Stimulated activated naive B cell treated with anti-CD40 and anti-IgM and Interleukin-4, amounts not matched to agents 10 μg/mL and 1 μg/mL and 100 μg/mL, for 72 hours (primary cell): ENCODE measurements at regions not wholly inside any gene's neighbourhood (a gene's known extent, or its start where the extent isn't known, plus 50 kb on each side); places are given as distances from the start of the nearest gene placed in this dataset.
A peak's percentile ranks its signal among the peaks of the same experiment; 100 is the strongest.

ENCODE experiments used
- ATAC-seq, 2 donors: fragments of 150-1000 bp; cut with Tn5 transposase; replicated peaks; 2 replicates each; pipeline ENCODE4 v1.10.0; 2021; ENCODE audit warnings: moderate library complexity in 1 of 2
- DNase-seq: peaks from one replicate; pipeline ENCODE4 v3.0.0; 2021
- H3K27ac Mint-ChIP-seq: one replicate; pipeline ENCODE4 v1.8.0; 2022; ENCODE audit warnings: mild to moderate bottlenecking, mixed read lengths
- H3K27me3 Mint-ChIP-seq, 2 donors: one replicate each; pipeline ENCODE4 v1.8.0; 2022; ENCODE audit warnings: mixed read lengths in 2 of 2
- H3K36me3 Mint-ChIP-seq, 2 donors: one replicate each; pipeline ENCODE4 v1.8.0; 2022; ENCODE audit warnings: mixed read lengths in 2 of 2, mild to moderate bottlenecking in 1 of 2
- H3K4me1 Mint-ChIP-seq, 2 donors: one replicate each; pipeline ENCODE4 v1.8.0; 2022; ENCODE audit warnings: mixed read lengths in 2 of 2, mild to moderate bottlenecking in 1 of 2
- H3K4me3 Mint-ChIP-seq, 2 donors: one replicate each; pipeline ENCODE4 v1.8.0; 2022; ENCODE audit warnings: mild to moderate bottlenecking in 2 of 2, mixed read lengths in 2 of 2, moderate library complexity in 1 of 2
- H3K9me3 Mint-ChIP-seq, 2 donors: one replicate each; pipeline ENCODE4 v1.8.0; 2022; ENCODE audit warnings: mixed read lengths in 2 of 2, mild to moderate bottlenecking in 1 of 2

- ATAC-seq (no peak), DNase-seq (no peak)
- no peak overlapping the region for H3K27ac Mint-ChIP-seq
- no peaks in the 10 kb centered on the region for H3K36me3 Mint-ChIP-seq
- H3K4me3 Mint-ChIP-seq: no peak overlapping the region
- peaks cover 0 to 1% of the 10 kb centered on the region in 2 donors for H3K4me1 Mint-ChIP-seq
- H3K27me3 Mint-ChIP-seq: no peaks in the 10 kb centered on the region
- H3K9me3 Mint-ChIP-seq: peaks cover 0 to 5% of the 10 kb centered on the region in 2 donors
Observed at GRCh38 chr6:103191391-103192093, 1668.2 kb downstream of the HACE1 start.

- no peaks in the 10 kb centered on the region for H3K4me1 Mint-ChIP-seq
- no peak overlapping the region for H3K27ac Mint-ChIP-seq
- no peaks in the 10 kb centered on the region for H3K36me3 Mint-ChIP-seq
- H3K4me3 Mint-ChIP-seq: no peak overlapping the region
- ATAC-seq (no peak), DNase-seq (no peak)
- H3K27me3 Mint-ChIP-seq: no peaks in the 10 kb centered on the region
- H3K9me3 Mint-ChIP-seq: peaks cover 0 to 2% of the 10 kb centered on the region in 2 donors
Observed at GRCh38 chr6:103184776-103185175, 1674.9 kb downstream of the HACE1 start.

GRCh38 chr6:103183831-103184411 lies 1675.8 kb downstream of the HACE1 start:
- H3K36me3 Mint-ChIP-seq: no peaks in the 10 kb centered on the region
- DNase-seq: no peak
- H3K4me1 Mint-ChIP-seq: no peaks in the 10 kb centered on the region
- no peaks in the 10 kb centered on the region for H3K27me3 Mint-ChIP-seq
- no peak for ATAC-seq
- H3K4me3 Mint-ChIP-seq: no peak overlapping the region
- no peak overlapping the region for H3K27ac Mint-ChIP-seq
- H3K9me3 Mint-ChIP-seq: peaks cover 0 to 2% of the 10 kb centered on the region in 2 donors

- no peak for ATAC-seq
- Mint-ChIP-seq H3K27ac (no peak overlapping the region), H3K4me1 (no peaks in the 10 kb centered on the region), H3K27me3 (no peaks in the 10 kb centered on the region), H3K9me3 (peaks cover 0 to 7% of the 10 kb centered on the region in 2 donors), H3K4me3 (no peak overlapping the region), H3K36me3 (no peaks in the 10 kb centered on the region)
- DNase-seq: no peak
Observed at GRCh38 chr6:103178193-103178592, 1681.5 kb downstream of the HACE1 start.

GRCh38 chr6:103177791-103178190 lies 1681.9 kb downstream of the HACE1 start:
- DNase-seq (no peak), ATAC-seq (no peak)
- Mint-ChIP-seq H3K4me3 (no peak overlapping the region), H3K36me3 (no peaks in the 10 kb centered on the region), H3K27me3 (no peaks in the 10 kb centered on the region), H3K9me3 (peaks cover 0 to 7% of the 10 kb centered on the region in 2 donors), H3K4me1 (no peaks in the 10 kb centered on the region), H3K27ac (no peak overlapping the region)

GRCh38 chr6:103175056-103175455 lies 1684.7 kb downstream of the HACE1 start:
- H3K27me3 Mint-ChIP-seq: no peaks in the 10 kb centered on the region
- H3K9me3 Mint-ChIP-seq: peaks cover 0 to 7% of the 10 kb centered on the region in 2 donors
- no peak overlapping the region for H3K27ac Mint-ChIP-seq
- ATAC-seq (no peak), DNase-seq (no peak)
- no peaks in the 10 kb centered on the region for H3K4me1 Mint-ChIP-seq
- no peaks in the 10 kb centered on the region for H3K36me3 Mint-ChIP-seq
- H3K4me3 Mint-ChIP-seq: no peak overlapping the region

GRCh38 chr6:103167345-103168071 lies 1692.2 kb downstream of the HACE1 start:
- Mint-ChIP-seq H3K27me3 (no peaks in the 10 kb centered on the region), H3K27ac (no peak overlapping the region), H3K4me1 (no peaks in the 10 kb centered on the region), H3K9me3 (peaks cover 5% of the 10 kb centered on the region in 2 donors), H3K36me3 (no peaks in the 10 kb centered on the region), H3K4me3 (no peak overlapping the region)
- ATAC-seq: no peak
- no peak for DNase-seq

GRCh38 chr6:103154779-103155572 lies 1704.7 kb downstream of the HACE1 start:
- ATAC-seq (no peak), DNase-seq (no peak)
- Mint-ChIP-seq H3K4me1 (no peaks in the 10 kb centered on the region), H3K27me3 (no peaks in the 10 kb centered on the region), H3K9me3 (no peaks in the 10 kb centered on the region), H3K36me3 (no peaks in the 10 kb centered on the region), H3K4me3 (no peak overlapping the region), H3K27ac (no peak overlapping the region)

- H3K4me1 Mint-ChIP-seq: no peaks in the 10 kb centered on the region
- no peak for ATAC-seq
Observed at GRCh38 chr6:103153016-103153415, 1706.7 kb downstream of the HACE1 start.

GRCh38 chr6:103142902-103143301 lies 1716.8 kb downstream of the HACE1 start:
- H3K27ac Mint-ChIP-seq: no peak overlapping the region
- ATAC-seq: no peak
- no peaks in the 10 kb centered on the region for H3K27me3 Mint-ChIP-seq
- no peaks in the 10 kb centered on the region for H3K9me3 Mint-ChIP-seq
- no peak overlapping the region for H3K4me3 Mint-ChIP-seq
- DNase-seq: no peak
- H3K4me1 Mint-ChIP-seq: no peaks in the 10 kb centered on the region
- no peaks in the 10 kb centered on the region for H3K36me3 Mint-ChIP-seq

More at GRCh38 chr6:103153016-103153415, 1706.7 kb downstream of the HACE1 start:
- DNase-seq: no peak
- Mint-ChIP-seq H3K36me3 (no peaks in the 10 kb centered on the region), H3K27me3 (no peaks in the 10 kb centered on the region), H3K27ac (no peak overlapping the region), H3K9me3 (no peaks in the 10 kb centered on the region), H3K4me3 (no peak overlapping the region)

- H3K4me3 Mint-ChIP-seq: no peak overlapping the region
- H3K4me1 Mint-ChIP-seq: no peaks in the 10 kb centered on the region
- H3K27me3 Mint-ChIP-seq: no peaks in the 10 kb centered on the region
- no peaks in the 10 kb centered on the region for H3K36me3 Mint-ChIP-seq
- DNase-seq (no peak), ATAC-seq (peak; percentile 16 to 29)
- H3K9me3 Mint-ChIP-seq: no peaks in the 10 kb centered on the region
- no peak overlapping the region for H3K27ac Mint-ChIP-seq
Observed at GRCh38 chr6:103140308-103141027, 1719.3 kb downstream of the HACE1 start.

- Mint-ChIP-seq H3K27me3 (no peaks in the 10 kb centered on the region), H3K36me3 (no peaks in the 10 kb centered on the region), H3K4me1 (no peaks in the 10 kb centered on the region), H3K4me3 (no peak overlapping the region), H3K27ac (no peak overlapping the region), H3K9me3 (no peaks in the 10 kb centered on the region)
- ATAC-seq: peak in 1 of 2 donors; percentile 21
- DNase-seq: no peak
Observed at GRCh38 chr6:103139377-103139776, 1720.3 kb downstream of the HACE1 start.

- Mint-ChIP-seq H3K9me3 (peaks cover 0 to 2% of the 10 kb centered on the region in 2 donors), H3K4me3 (no peak overlapping the region), H3K4me1 (no peaks in the 10 kb centered on the region), H3K36me3 (no peaks in the 10 kb centered on the region), H3K27ac (no peak overlapping the region), H3K27me3 (no peaks in the 10 kb centered on the region)
- ATAC-seq (no peak), DNase-seq (no peak)
Observed at GRCh38 chr6:103124471-103124870, 1731.0 kb downstream of the GRIK2 start.
